Endothelial cell of umbilical vein (primary cell): ENCODE measurements at regions not wholly inside any gene's neighbourhood (a gene's known extent, or its start where the extent isn't known, plus 50 kb on each side); places are given as distances from the start of the nearest gene placed in this dataset.

ENCODE experiments used
- BruUV-seq: library from RNA; stranded (reverse); fragments of 400-500 nt; replicated peaks from 2 replicates; lab custom pipeline; 2021; lab: Mats Ljungman, UMichigan
- CTCF ChIA-PET: fragments of 300-600, 350-600 bp; sonication (Branson Sonifier 250); formaldehyde crosslinking; loops from one replicate; lab custom pipeline; 2021; ENCODE audit warnings: antibody characterized with exemption, inconsistent platforms; lab: Charles Lee
- POLR2A ChIA-PET: fragments of 300-600, 350-600 bp; sonication (Branson Sonifier 250); formaldehyde crosslinking; loops from one replicate; lab custom pipeline; 2021; ENCODE audit warnings: antibody characterized with exemption, inconsistent platforms; lab: Charles Lee
- DNase-seq: peaks from one replicate; pipeline ENCODE4 v3.0.0-alpha.2; 2011; ENCODE audit warnings: low read depth, low spot score
- FAIRE-seq: peaks from 2 replicates; lab custom pipeline; 2011; peaks lifted over from hg19 to GRCh38; lab: Jason Lieb, UNC
- H2AFZ ChIP-seq: 2 replicates; pipeline ENCODE4 v1.6.0; 2012; ENCODE audit warnings: low read depth, low read length, control low read depth, inconsistent platforms
- H3K27ac ChIP-seq: 2 replicates; pipeline ENCODE4 v1.5.1; 2011; ENCODE audit warnings: low read depth, mild to moderate bottlenecking, control low read depth, low read length, moderate library complexity; ENCODE audit not compliant: insufficient read depth
- H3K27me3 ChIP-seq, 2 experiments: 2 replicates each; pipeline versions ENCODE4 v1.6.0 to v1.6.1; 2011; ENCODE audit warnings: low read length in 2 of 2, mixed read lengths in 1 of 2; ENCODE audit not compliant: control insufficient read depth in 2 of 2, insufficient read depth in 2 of 2
- H3K36me3 ChIP-seq, 2 experiments: 2 replicates in 1 of 2; 3 replicates in 1 of 2; pipeline ENCODE4 v1.5.1; 2011; ENCODE audit warnings: low read length in 2 of 2, mild to moderate bottlenecking in 1 of 2, moderate library complexity in 1 of 2; ENCODE audit not compliant: control insufficient read depth in 2 of 2, insufficient read depth in 2 of 2; ENCODE audit errors: extremely low read depth in 1 of 2
- H3K4me1 ChIP-seq: 3 replicates; pipeline ENCODE4 v1.5.1; 2011; ENCODE audit warnings: mild to moderate bottlenecking, low read length; ENCODE audit not compliant: control insufficient read depth, insufficient read depth; ENCODE audit errors: extremely low read depth
- H3K4me2 ChIP-seq: 2 replicates; pipeline ENCODE4 v1.6.1; 2011; ENCODE audit warnings: low read length, control low read depth, mixed read lengths; ENCODE audit not compliant: insufficient read depth
- H3K4me3 ChIP-seq, 3 experiments: fragments of 200-600 bp in 1 of 3; sonication (generic), shearing (Covaris generic) in 1 of 3; replicated peaks in 1 of 3; 2 replicates each; pipeline ENCODE4 v1.5.1; 2011 to 2016; ENCODE audit warnings: control low read depth in 3 of 3, low read length in 3 of 3, mild to moderate bottlenecking in 2 of 3, inconsistent platforms in 1 of 3, low read depth in 1 of 3, moderate library complexity in 1 of 3; ENCODE audit not compliant: insufficient read depth in 1 of 3
- H3K79me2 ChIP-seq: 2 replicates; pipeline ENCODE4 v1.6.0; 2012; ENCODE audit warnings: low read length, inconsistent platforms; ENCODE audit not compliant: control insufficient read depth, insufficient read depth
- H3K9ac ChIP-seq: replicated peaks from 2 replicates; pipeline ENCODE3; 2011; ENCODE audit warnings: low read length, control low read depth; ENCODE audit not compliant: insufficient read depth; ENCODE audit errors: extremely low read depth
- H3K9me1 ChIP-seq: replicated peaks from 3 replicates; pipeline ENCODE4 v1.6.0; 2011; ENCODE audit warnings: mild to moderate bottlenecking, low read length; ENCODE audit not compliant: control insufficient read depth, insufficient read depth; ENCODE audit errors: extremely low read depth
- H3K9me3 ChIP-seq: replicated peaks from 2 replicates; pipeline ENCODE4 v1.5.1; 2012; ENCODE audit warnings: low read length, inconsistent platforms; ENCODE audit not compliant: control insufficient read depth, insufficient read depth
- H4K20me1 ChIP-seq: replicated peaks from 2 replicates; pipeline ENCODE3; 2011; ENCODE audit warnings: mild to moderate bottlenecking, low read length; ENCODE audit not compliant: control insufficient read depth, insufficient read depth; ENCODE audit errors: extremely low read depth
- EZH2 ChIP-seq: IDR thresholded peaks from 2 replicates; pipeline ENCODE4 v1.6.1; 2012; ENCODE audit warnings: borderline replicate concordance, low read depth, mild to moderate bottlenecking, moderate library complexity, low read length, inconsistent platforms; ENCODE audit not compliant: severe bottlenecking
- FOS ChIP-seq: IDR thresholded peaks from 2 replicates; pipeline ENCODE4 v1.6.1; 2011; ENCODE audit warnings: mild to moderate bottlenecking, low read length, moderate library complexity, borderline replicate concordance; ENCODE audit not compliant: insufficient read depth
- JUN ChIP-seq: IDR thresholded peaks from 2 replicates; pipeline ENCODE4 v1.6.1; 2011; ENCODE audit warnings: borderline replicate concordance, low read depth; ENCODE audit not compliant: insufficient read length, insufficient read depth
- MYC ChIP-seq: IDR thresholded peaks from one replicate; pipeline ENCODE4 v1.6.1; 2011; ENCODE audit warnings: mild to moderate bottlenecking, low read depth, low read length
- POLR2A ChIP-seq: IDR thresholded peaks from 2 replicates; pipeline ENCODE4 v1.6.1; 2012; ENCODE audit warnings: low read depth, mild to moderate bottlenecking, control low read depth, low read length
- POLR2AphosphoS5 ChIP-seq: IDR thresholded peaks from 2 replicates; pipeline ENCODE4 v1.6.1; 2012; ENCODE audit warnings: low read depth, mild to moderate bottlenecking, control low read depth, low read length, moderate library complexity; ENCODE audit not compliant: insufficient read depth
- dilution Hi-C: fragments of 300-500 bp; cut with MboI; formaldehyde crosslinking; loops from one replicate; pipeline ENCODE4 v1.15.0; 2019; ENCODE audit warnings: low sequenced_read_pairs; ENCODE audit not compliant: extremely low pct_ligation_motif_present
- intact Hi-C: fragments of 100-400 bp; cut with micrococcal nuclease; formaldehyde crosslinking; loops from one replicate; pipeline ENCODE4 v1.10.0; 2022
- TF ChIP-seq, protein P1 (sequence below), 2 donors: IDR thresholded peaks; 1 replicate in 1 of 2; 2 replicates in 1 of 2; pipeline ENCODE4 v1.5.1; 2011; ENCODE audit warnings: low read length in 2 of 2, mild to moderate bottlenecking in 2 of 2, moderate library complexity in 2 of 2, control low read depth in 1 of 2, inconsistent platforms in 1 of 2, low read depth in 1 of 2; ENCODE audit not compliant: insufficient read depth in 1 of 2; ENCODE audit errors: extremely low read depth in 1 of 2
- TF ChIP-seq, protein P2 (sequence below): IDR thresholded peaks from 2 replicates; pipeline ENCODE4 v1.6.1; 2011; ENCODE audit not compliant: insufficient read depth, insufficient read length

DNA sequence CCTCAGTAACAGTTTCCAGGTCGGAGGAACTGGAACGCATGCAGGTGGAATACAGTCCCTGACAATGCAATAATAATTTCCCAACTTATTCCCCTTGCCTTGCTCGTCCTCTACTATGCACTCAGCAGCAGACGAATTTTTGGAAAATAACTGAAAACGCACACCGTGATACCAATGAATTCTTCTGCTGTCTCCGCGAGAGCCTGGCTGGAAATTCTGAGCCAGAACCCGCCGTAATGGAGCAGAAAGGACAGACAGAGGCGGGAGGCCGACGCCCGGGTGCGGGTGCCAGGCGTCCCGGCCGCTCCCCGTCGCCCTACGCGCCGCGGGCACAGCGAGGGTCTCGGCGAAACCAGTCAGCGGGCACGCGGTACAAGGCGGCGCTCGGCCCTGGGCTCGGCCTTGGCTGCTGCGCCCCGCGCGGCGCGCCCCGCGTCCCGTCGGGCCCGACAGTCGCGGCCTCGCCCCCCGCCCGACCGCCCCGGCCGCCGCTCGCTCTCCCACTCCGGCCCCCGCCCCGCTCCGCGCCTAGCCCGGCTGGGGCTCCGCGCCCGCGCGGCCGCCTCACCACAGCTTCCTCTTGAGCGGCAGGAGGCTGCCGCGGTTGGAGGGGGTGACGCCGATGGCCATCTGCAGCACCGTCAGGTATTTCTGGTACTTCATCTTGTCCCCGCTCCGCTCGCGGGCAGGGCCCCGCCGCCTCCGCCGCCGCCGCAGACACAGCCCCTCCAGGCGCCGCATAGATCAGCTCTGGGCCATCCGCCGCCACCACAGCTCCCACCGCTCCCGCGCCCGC is 114.5 kb upstream of the GOLGA8J start:
- dilution Hi-C loops (no loop called here), intact Hi-C loops (no loop called here)
- peaks cover 2% of the 10 kb centered on the region for H3K4me1 ChIP-seq
- H3K9ac ChIP-seq, result peak overlapping the region; percentile 14
- no peaks in the 10 kb centered on the region for H3K79me2 ChIP-seq
- no peak for TF ChIP-seq FOS
- TF ChIP-seq POLR2AphosphoS5, result no peak
- TF ChIP-seq, protein P1, sequence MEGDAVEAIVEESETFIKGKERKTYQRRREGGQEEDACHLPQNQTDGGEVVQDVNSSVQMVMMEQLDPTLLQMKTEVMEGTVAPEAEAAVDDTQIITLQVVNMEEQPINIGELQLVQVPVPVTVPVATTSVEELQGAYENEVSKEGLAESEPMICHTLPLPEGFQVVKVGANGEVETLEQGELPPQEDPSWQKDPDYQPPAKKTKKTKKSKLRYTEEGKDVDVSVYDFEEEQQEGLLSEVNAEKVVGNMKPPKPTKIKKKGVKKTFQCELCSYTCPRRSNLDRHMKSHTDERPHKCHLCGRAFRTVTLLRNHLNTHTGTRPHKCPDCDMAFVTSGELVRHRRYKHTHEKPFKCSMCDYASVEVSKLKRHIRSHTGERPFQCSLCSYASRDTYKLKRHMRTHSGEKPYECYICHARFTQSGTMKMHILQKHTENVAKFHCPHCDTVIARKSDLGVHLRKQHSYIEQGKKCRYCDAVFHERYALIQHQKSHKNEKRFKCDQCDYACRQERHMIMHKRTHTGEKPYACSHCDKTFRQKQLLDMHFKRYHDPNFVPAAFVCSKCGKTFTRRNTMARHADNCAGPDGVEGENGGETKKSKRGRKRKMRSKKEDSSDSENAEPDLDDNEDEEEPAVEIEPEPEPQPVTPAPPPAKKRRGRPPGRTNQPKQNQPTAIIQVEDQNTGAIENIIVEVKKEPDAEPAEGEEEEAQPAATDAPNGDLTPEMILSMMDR (IDR thresholded peaks at IDR 0.05; ENCODE audit: extremely low read depth in 1 of 2, insufficient read depth in 1 of 2, low read depth in 1 of 2, low read length in 2 of 2), result no peak
- TF ChIP-seq, protein P2, sequence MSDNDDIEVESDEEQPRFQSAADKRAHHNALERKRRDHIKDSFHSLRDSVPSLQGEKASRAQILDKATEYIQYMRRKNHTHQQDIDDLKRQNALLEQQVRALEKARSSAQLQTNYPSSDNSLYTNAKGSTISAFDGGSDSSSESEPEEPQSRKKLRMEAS, result no peak
- no peak for TF ChIP-seq POLR2A
- no peak for TF ChIP-seq JUN
- TF ChIP-seq MYC, result no peak
- TF ChIP-seq EZH2, result peak; percentile 97
- H3K27ac ChIP-seq, result no peak overlapping the region
- POLR2A ChIA-PET, result no interaction called here
- FAIRE-seq, result peak; percentile 4
- no peaks in the 10 kb centered on the region for H3K9me3 ChIP-seq
- H3K36me3 ChIP-seq, result no peaks in the 10 kb centered on the region
- CTCF ChIA-PET, result interaction anchor here (1.1 to 1.5 kb wide), 3 partner anchors 43 to 220 kb away, joined by 3 to 5 read pairs (median 4); no protein-coding TSS in a partner anchor
- peak overlapping the region in 2 of 3 experiments; percentile 27 to 41 for H3K4me3 ChIP-seq
- no TSS peak for BruUV-seq
- no peaks in the 10 kb centered on the region for H3K9me1 ChIP-seq
- no peaks in the 10 kb centered on the region for H4K20me1 ChIP-seq
- peaks cover 38 to 49% of the 10 kb centered on the region in 2 experiments for H3K27me3 ChIP-seq
- DNase-seq, result no peak
- peak overlapping the region; percentile 71 for H3K4me2 ChIP-seq
- H2AFZ ChIP-seq, result peak overlapping the region; percentile 84
